GM23248 (cell line): ENCODE measurements at regions not wholly inside any gene's neighbourhood (a gene's known extent, or its start where the extent isn't known, plus 50 kb on each side); places are given as distances from the start of the nearest gene placed in this dataset.

Source experiments
- EZH2 ChIP-seq: fragments of 200-600 bp; sonication (generic); IDR thresholded peaks from 2 replicates; pipeline ENCODE4 v1.6.1; 2018; ENCODE audit warnings: antibody characterized with exemption, mild to moderate bottlenecking; ENCODE audit not compliant: insufficient read depth, poor library complexity, severe bottlenecking
- EZH2phosphoT487 ChIP-seq: fragments of 200-600 bp; sonication (generic); IDR thresholded peaks from 2 replicates; pipeline ENCODE4 v1.6.1; 2018; ENCODE audit warnings: antibody characterized with exemption, moderate library complexity, mild to moderate bottlenecking, low read depth; ENCODE audit not compliant: insufficient read depth

GRCh38 chr14:36227344-36227743 is 50.8 kb upstream of the PTCSC3 start:
- TF ChIP-seq EZH2 (no peak), EZH2phosphoT487 (no peak)
